GM12864 (cell line): ENCODE measurements at regions not wholly inside any gene's neighbourhood (a gene's known extent, or its start where the extent isn't known, plus 50 kb on each side); places are given as distances from the start of the nearest gene placed in this dataset.

Experiments
- DNase-seq: peaks from one replicate; pipeline ENCODE4 v3.0.0-alpha.2; 2011; ENCODE audit warnings: low read depth
- H3K4me3 ChIP-seq: 2 replicates; pipeline ENCODE4 v1.5.1; 2011; ENCODE audit warnings: mild to moderate bottlenecking, low read depth, low read length, control low read depth
- CTCF ChIP-seq: IDR thresholded peaks from 2 replicates; pipeline ENCODE4 v1.5.1; 2011; ENCODE audit warnings: low read depth, mild to moderate bottlenecking, moderate library complexity, low read length, control low read depth, inconsistent platforms; ENCODE audit errors: missing control alignments

- TF ChIP-seq CTCF, result no peak
- no peak for DNase-seq
- no peak overlapping the region for H3K4me3 ChIP-seq
Measured at GRCh38 chr4:184550476-184550875, 76.1 kb upstream of the IRF2 start.

- no peak for TF ChIP-seq CTCF
Measured at GRCh38 chr4:184548648-184549341, 74.4 kb upstream of the IRF2 start.

GRCh38 chr4:184548316-184548647, 73.9 kb upstream of the IRF2 start:
- no peak for TF ChIP-seq CTCF
- no peak for DNase-seq
- H3K4me3 ChIP-seq, result no peak overlapping the region

More at GRCh38 chr4:184548648-184549341, 74.4 kb upstream of the IRF2 start:
- no peak for DNase-seq
- no peak overlapping the region for H3K4me3 ChIP-seq

GRCh38 chr4:184544788-184545409, 70.5 kb upstream of the IRF2 start:
- TF ChIP-seq CTCF, result no peak
- no peak for DNase-seq

GRCh38 chr4:184541907-184542306, 67.6 kb upstream of the IRF2 start:
- TF ChIP-seq CTCF, result no peak
- H3K4me3 ChIP-seq, result no peak overlapping the region
- DNase-seq, result no peak

More at GRCh38 chr4:184544788-184545409, 70.5 kb upstream of the IRF2 start:
- no peak overlapping the region for H3K4me3 ChIP-seq

- no peak for TF ChIP-seq CTCF
- no peak for DNase-seq
- no peak overlapping the region for H3K4me3 ChIP-seq
Measured at GRCh38 chr4:184540307-184540706, 66.0 kb upstream of the IRF2 start.
